ENCODE measurements at regions not wholly inside any gene's neighbourhood (a gene's known extent, or its start where the extent isn't known, plus 50 kb on each side); places are given as distances from the start of the nearest gene placed in this dataset.

- TF ChIP-seq POLR2A (IDR thresholded peaks at IDR 0.05; ENCODE audit: low read depth, low read length), result no peak
- TF ChIP-seq POLR2AphosphoS5 (IDR thresholded peaks at IDR 0.05; ENCODE audit: low read depth, low read length), result no peak
These were observed 129.7 kb upstream of the TNP1 start for GRCh38 chr2:216989340-216990129.
